CD4-positive, alpha-beta memory T cell (primary cell): ENCODE measurements at regions not wholly inside any gene's neighbourhood (a gene's known extent, or its start where the extent isn't known, plus 50 kb on each side); places are given as distances from the start of the nearest gene placed in this dataset.

ENCODE experiments used
- CTCF ChIA-PET: fragments of 350-600 bp; sonication (Branson Sonifier 250); formaldehyde crosslinking; loops from one replicate; lab custom pipeline; 2021; ENCODE audit warnings: inconsistent platforms; ENCODE audit not compliant: partially characterized antibody; lab: Charles Lee
- POLR2A ChIA-PET: fragments of 350-600 bp; sonication (Branson Sonifier 250); formaldehyde crosslinking; loops from one replicate; lab custom pipeline; 2021; ENCODE audit not compliant: partially characterized antibody; lab: Charles Lee
- DNase-seq, 5 donors: peaks; one replicate each; pipeline versions ENCODE4 v3.0.0 to v3.0.0-alpha.2; 2020 to 2022; ENCODE audit warnings: mixed read lengths in 1 of 5
- H3K27ac ChIP-seq: one replicate; pipeline ENCODE4 v1.7.0; 2013; ENCODE audit warnings: low read depth, low read length
- H3K27me3 ChIP-seq: 2 replicates; pipeline ENCODE4 v1.7.0; 2013; ENCODE audit warnings: mild to moderate bottlenecking, low read length, moderate library complexity; ENCODE audit not compliant: insufficient read depth
- H3K36me3 ChIP-seq: 2 replicates; pipeline ENCODE4 v1.7.0; 2013; ENCODE audit warnings: mild to moderate bottlenecking, low read length, moderate library complexity; ENCODE audit not compliant: insufficient read depth
- H3K4me1 ChIP-seq: 2 replicates; pipeline ENCODE4 v1.7.0; 2013; ENCODE audit warnings: mild to moderate bottlenecking, low read length, moderate library complexity; ENCODE audit not compliant: insufficient read depth
- H3K4me3 ChIP-seq, 2 donors: one replicate each; pipeline ENCODE4 v1.7.0; 2013; ENCODE audit warnings: low read length in 2 of 2, mild to moderate bottlenecking in 1 of 2
- H3K9me3 ChIP-seq, 2 donors: one replicate each; pipeline ENCODE4 v1.7.0; 2013; ENCODE audit warnings: low read length in 2 of 2, control low read depth in 1 of 2; ENCODE audit not compliant: control insufficient read depth in 1 of 2
- H3K27ac Mint-ChIP-seq, 7 donors: one replicate each; pipeline ENCODE4 v1.8.0; 2020 to 2021; ENCODE audit warnings: mixed read lengths in 7 of 7, mild to moderate bottlenecking in 6 of 7, inconsistent platforms in 3 of 7, moderate library complexity in 3 of 7
- H3K27me3 Mint-ChIP-seq, 2 donors: one replicate each; pipeline ENCODE4 v1.8.0; 2020 to 2021; ENCODE audit warnings: mixed read lengths in 2 of 2
- H3K36me3 Mint-ChIP-seq, 2 donors: one replicate each; pipeline ENCODE4 v1.8.0; 2020 to 2021; ENCODE audit warnings: mixed read lengths in 2 of 2, inconsistent platforms in 1 of 2, mild to moderate bottlenecking in 1 of 2
- H3K4me1 Mint-ChIP-seq, 4 donors: one replicate each; pipeline ENCODE4 v1.8.0; 2020 to 2021; ENCODE audit warnings: mixed read lengths in 4 of 4, mild to moderate bottlenecking in 1 of 4
- H3K4me3 Mint-ChIP-seq, 8 donors: one replicate each; pipeline ENCODE4 v1.8.0; 2020 to 2021; ENCODE audit warnings: mixed read lengths in 8 of 8, mild to moderate bottlenecking in 7 of 8, moderate library complexity in 6 of 8, inconsistent platforms in 3 of 8
- H3K9me3 Mint-ChIP-seq, 8 donors: one replicate each; pipeline ENCODE4 v1.8.0; 2020 to 2021; ENCODE audit warnings: mixed read lengths in 8 of 8, mild to moderate bottlenecking in 5 of 8, inconsistent platforms in 3 of 8, moderate library complexity in 1 of 8
- intact Hi-C: fragments of 100-400 bp; cut with micrococcal nuclease; formaldehyde crosslinking; loops from one replicate; pipeline ENCODE4 v1.15.1; 2023

DNA sequence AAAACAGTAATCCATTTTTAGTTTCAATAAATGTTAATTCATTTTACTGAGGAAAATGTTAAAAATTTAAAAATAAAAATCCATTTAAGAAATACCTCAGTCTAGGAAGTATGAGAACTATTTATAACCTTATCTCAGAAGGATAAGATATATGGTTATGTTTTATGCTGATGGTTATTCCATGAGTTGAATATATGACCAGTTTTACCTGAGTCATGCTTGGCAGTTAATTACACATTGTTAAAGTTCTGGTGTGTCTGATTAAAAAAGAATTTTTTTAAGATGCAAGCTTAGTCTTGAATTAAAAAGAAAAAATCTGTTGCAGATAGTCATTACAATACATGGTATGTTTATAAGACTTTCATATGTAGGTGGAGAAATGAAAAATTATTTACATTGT lies 191.7 kb downstream of the ARL4A start:
- ChIA-PET POLR2A (no interaction called here), CTCF (no interaction called here)
- Mint-ChIP-seq H3K27me3 (peaks cover 0 to 10% of the 10 kb centered on the region in 2 donors), H3K9me3 (no peaks in the 10 kb centered on the region), H3K36me3 (no peaks in the 10 kb centered on the region), H3K4me3 (no peak overlapping the region), H3K27ac (no peak overlapping the region), H3K4me1 (peaks cover 0 to 4% (median 0%) of the 10 kb centered on the region in 4 donors)
- no peak overlapping the region for H3K4me3 ChIP-seq
- H3K36me3 ChIP-seq, result no peaks in the 10 kb centered on the region
- no peak overlapping the region for H3K27ac ChIP-seq
- H3K4me1 ChIP-seq, result no peaks in the 10 kb centered on the region
- no peaks in the 10 kb centered on the region for H3K9me3 ChIP-seq
- H3K27me3 ChIP-seq, result no peaks in the 10 kb centered on the region
- intact Hi-C loops, result no loop called here
- DNase-seq, result no peak

DNA sequence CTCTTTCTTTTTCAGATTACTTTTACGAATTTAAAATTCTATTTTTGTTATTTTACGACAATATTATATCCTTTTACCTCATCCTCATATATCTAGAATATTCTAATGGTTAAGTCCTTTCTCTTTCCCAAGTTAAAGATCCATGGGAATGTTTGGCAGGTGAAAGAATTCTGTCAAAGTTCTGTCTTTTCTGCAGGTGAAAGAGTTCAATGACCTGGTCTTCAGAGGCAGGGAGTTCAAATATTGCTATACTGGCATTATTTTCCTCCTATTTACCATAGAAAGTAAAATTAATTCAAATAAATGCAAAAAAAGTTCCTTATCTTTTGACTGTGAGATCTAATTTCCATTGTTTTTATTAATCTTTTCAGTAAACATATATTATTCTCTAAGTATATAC lies 194.3 kb downstream of the ARL4A start:
- no peak overlapping the region for H3K27ac Mint-ChIP-seq
- Histone ChIP-seq H3K9me3 (no peaks in the 10 kb centered on the region), H3K27ac (no peak overlapping the region), H3K27me3 (no peaks in the 10 kb centered on the region), H3K4me3 (no peak overlapping the region), H3K36me3 (no peaks in the 10 kb centered on the region), H3K4me1 (no peaks in the 10 kb centered on the region)
- intact Hi-C loops, result no loop called here
- CTCF ChIA-PET, result interaction anchor here (1.5 kb wide), 1 partner anchor 8 kb away, joined by 3 read pairs; no protein-coding TSS in a partner anchor
- H3K27me3 Mint-ChIP-seq, result peaks cover 0 to 10% of the 10 kb centered on the region in 2 donors
- no peak for DNase-seq
- POLR2A ChIA-PET, result no interaction called here
- H3K9me3 Mint-ChIP-seq, result no peaks in the 10 kb centered on the region
- H3K36me3 Mint-ChIP-seq, result no peaks in the 10 kb centered on the region
- peaks cover 0 to 4% (median 0%) of the 10 kb centered on the region in 4 donors for H3K4me1 Mint-ChIP-seq
- H3K4me3 Mint-ChIP-seq, result no peak overlapping the region

GRCh38 chr7:12882710-12883109 lies 195.3 kb downstream of the ARL4A start:
- peak overlapping the region in 1 of 8 donors; percentile 24 for H3K4me3 Mint-ChIP-seq
- H3K27me3 Mint-ChIP-seq, result peaks cover 0 to 10% of the 10 kb centered on the region in 2 donors
- no peaks in the 10 kb centered on the region for H3K36me3 Mint-ChIP-seq
- H3K4me3 ChIP-seq, result no peak overlapping the region
- POLR2A ChIA-PET, result no interaction called here
- H3K4me1 ChIP-seq, result no peaks in the 10 kb centered on the region
- CTCF ChIA-PET, result interaction anchor here (1.5 kb wide), 1 partner anchor 9 kb away, joined by 3 read pairs; no protein-coding TSS in a partner anchor
- no peaks in the 10 kb centered on the region for H3K27me3 ChIP-seq
- no peaks in the 10 kb centered on the region for H3K9me3 ChIP-seq
- H3K36me3 ChIP-seq, result no peaks in the 10 kb centered on the region
- no peak for DNase-seq
- H3K27ac ChIP-seq, result no peak overlapping the region
- no peaks in the 10 kb centered on the region for H3K9me3 Mint-ChIP-seq
- no peak overlapping the region for H3K27ac Mint-ChIP-seq
- peaks cover 0 to 4% (median 0%) of the 10 kb centered on the region in 4 donors for H3K4me1 Mint-ChIP-seq
- intact Hi-C loops, result no loop called here

DNA sequence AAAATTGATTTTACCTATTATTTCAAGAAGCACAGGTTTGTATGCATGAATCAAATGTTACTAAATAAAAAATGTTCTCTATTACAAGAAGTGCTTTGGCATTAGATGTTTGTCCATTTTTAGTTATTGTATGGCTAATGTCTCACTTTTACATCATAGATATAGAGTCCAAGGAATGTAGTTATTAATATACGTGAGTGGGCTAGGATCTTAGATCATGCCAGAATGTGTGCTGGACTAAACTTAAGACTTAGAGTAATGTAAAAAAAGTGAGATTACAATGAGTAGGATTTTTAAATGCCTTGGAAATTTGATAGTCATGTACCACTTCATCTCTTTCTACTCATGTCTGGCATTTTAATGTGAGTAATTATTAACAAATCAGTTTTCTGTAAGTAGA lies 196.6 kb downstream of the ARL4A start:
- Mint-ChIP-seq H3K36me3 (no peaks in the 10 kb centered on the region), H3K9me3 (no peaks in the 10 kb centered on the region), H3K27me3 (peaks cover 0 to 10% of the 10 kb centered on the region in 2 donors), H3K27ac (no peak overlapping the region), H3K4me3 (no peak overlapping the region), H3K4me1 (peaks cover 0 to 4% (median 0%) of the 10 kb centered on the region in 4 donors)
- no peak for DNase-seq
- Histone ChIP-seq H3K4me1 (no peaks in the 10 kb centered on the region), H3K9me3 (no peaks in the 10 kb centered on the region), H3K27me3 (no peaks in the 10 kb centered on the region), H3K36me3 (no peaks in the 10 kb centered on the region), H3K27ac (no peak overlapping the region), H3K4me3 (no peak overlapping the region)
- intact Hi-C loops, result no loop called here
- CTCF ChIA-PET, result no interaction called here
- POLR2A ChIA-PET, result no interaction called here

- H3K4me1 Mint-ChIP-seq, result peaks cover 0 to 4% (median 0%) of the 10 kb centered on the region in 4 donors
- no peaks in the 10 kb centered on the region for H3K36me3 ChIP-seq
- H3K36me3 Mint-ChIP-seq, result no peaks in the 10 kb centered on the region
- POLR2A ChIA-PET, result no interaction called here
- H3K27ac ChIP-seq, result no peak overlapping the region
- no peaks in the 10 kb centered on the region for H3K9me3 ChIP-seq
- H3K9me3 Mint-ChIP-seq, result no peaks in the 10 kb centered on the region
- H3K27ac Mint-ChIP-seq, result no peak overlapping the region
- H3K4me3 Mint-ChIP-seq, result no peak overlapping the region
- H3K27me3 ChIP-seq, result no peaks in the 10 kb centered on the region
- CTCF ChIA-PET, result no interaction called here
- no peak for DNase-seq
- H3K4me1 ChIP-seq, result no peaks in the 10 kb centered on the region
- intact Hi-C loops, result no loop called here
- H3K4me3 ChIP-seq, result no peak overlapping the region
- peaks cover 0 to 10% of the 10 kb centered on the region in 2 donors for H3K27me3 Mint-ChIP-seq
Measured at GRCh38 chr7:12884856-12885440, 197.5 kb downstream of the ARL4A start.

DNA sequence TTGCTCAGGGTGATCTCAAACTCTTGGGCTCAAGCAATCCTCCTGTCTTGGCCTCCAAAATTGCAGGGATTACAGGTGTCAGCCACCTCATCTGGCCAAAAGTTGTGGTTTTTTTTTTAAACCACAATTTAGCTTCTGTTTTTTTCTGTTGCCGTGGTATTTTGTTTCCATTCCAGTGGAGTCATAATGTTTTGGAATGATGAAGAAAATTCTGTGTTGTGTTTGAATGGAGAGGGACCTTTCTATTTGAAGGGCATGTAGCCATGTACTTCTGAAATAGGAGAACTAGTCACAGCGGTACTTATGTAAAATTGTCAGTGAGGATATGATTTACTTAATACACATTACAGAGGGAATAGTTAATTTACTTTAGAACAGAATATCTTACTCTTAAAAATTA lies 201.3 kb downstream of the ARL4A start:
- Mint-ChIP-seq H3K4me3 (no peak overlapping the region), H3K27me3 (no peaks in the 10 kb centered on the region), H3K36me3 (no peaks in the 10 kb centered on the region), H3K9me3 (no peaks in the 10 kb centered on the region), H3K4me1 (no peaks in the 10 kb centered on the region), H3K27ac (peak overlapping the region in 1 of 7 donors; percentile 86)
- Histone ChIP-seq H3K36me3 (no peaks in the 10 kb centered on the region), H3K9me3 (no peaks in the 10 kb centered on the region), H3K27me3 (no peaks in the 10 kb centered on the region), H3K4me1 (no peaks in the 10 kb centered on the region), H3K27ac (no peak overlapping the region), H3K4me3 (no peak overlapping the region)
- DNase-seq, result no peak
- POLR2A ChIA-PET, result no interaction called here
- CTCF ChIA-PET, result no interaction called here
- intact Hi-C loops, result no loop called here

GRCh38 chr7:12889391-12889790 lies 202.0 kb downstream of the ARL4A start:
- Mint-ChIP-seq H3K27me3 (no peaks in the 10 kb centered on the region), H3K27ac (no peak overlapping the region), H3K36me3 (no peaks in the 10 kb centered on the region), H3K4me3 (no peak overlapping the region), H3K9me3 (no peaks in the 10 kb centered on the region), H3K4me1 (no peaks in the 10 kb centered on the region)
- no peaks in the 10 kb centered on the region for H3K36me3 ChIP-seq
- H3K9me3 ChIP-seq, result no peaks in the 10 kb centered on the region
- no peak overlapping the region for H3K4me3 ChIP-seq
- intact Hi-C loops, result no loop called here
- ChIA-PET CTCF (no interaction called here), POLR2A (no interaction called here)
- no peak for DNase-seq
- no peak overlapping the region for H3K27ac ChIP-seq
- no peaks in the 10 kb centered on the region for H3K27me3 ChIP-seq
- no peaks in the 10 kb centered on the region for H3K4me1 ChIP-seq
